NCI-H774 (cell line): ENCODE measurements at regions not wholly inside any gene's neighbourhood (a gene's known extent, or its start where the extent isn't known, plus 50 kb on each side); places are given as distances from the start of the nearest gene placed in this dataset.

Experiments
- DNase-seq: peaks from one replicate; lab custom pipeline; 2025; lab: John Stamatoyannopoulos, UW

GRCh38 chr11:92317721-92318120 is 93.1 kb downstream of the FAT3 start:
- no peak for DNase-seq

DNA sequence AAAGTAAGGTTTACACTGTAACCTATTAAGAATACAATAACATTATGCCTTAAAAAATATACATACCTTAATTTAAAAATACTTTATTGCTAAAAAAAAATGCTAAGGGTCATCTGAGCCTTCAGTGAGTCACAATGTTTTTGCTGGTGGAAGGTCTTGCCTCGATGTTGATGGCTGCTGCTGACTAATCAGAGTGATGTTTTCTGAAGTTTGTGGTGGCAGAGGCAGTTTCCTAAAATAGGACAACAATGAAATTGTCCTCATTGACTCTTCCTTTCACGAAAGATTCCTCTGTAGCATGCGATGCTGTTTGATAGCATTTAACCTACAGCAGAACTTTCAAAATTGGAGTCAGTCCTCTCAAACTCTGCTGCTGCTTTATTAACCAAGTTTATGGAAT is 97.6 kb downstream of the FAT3 start:
- DNase-seq: no peak

- DNase-seq: no peak
Observed at GRCh38 chr11:92324890-92325289, 100.3 kb downstream of the FAT3 start.

- no peak for DNase-seq
Observed at GRCh38 chr11:92325416-92325815, 100.8 kb downstream of the FAT3 start.

DNA sequence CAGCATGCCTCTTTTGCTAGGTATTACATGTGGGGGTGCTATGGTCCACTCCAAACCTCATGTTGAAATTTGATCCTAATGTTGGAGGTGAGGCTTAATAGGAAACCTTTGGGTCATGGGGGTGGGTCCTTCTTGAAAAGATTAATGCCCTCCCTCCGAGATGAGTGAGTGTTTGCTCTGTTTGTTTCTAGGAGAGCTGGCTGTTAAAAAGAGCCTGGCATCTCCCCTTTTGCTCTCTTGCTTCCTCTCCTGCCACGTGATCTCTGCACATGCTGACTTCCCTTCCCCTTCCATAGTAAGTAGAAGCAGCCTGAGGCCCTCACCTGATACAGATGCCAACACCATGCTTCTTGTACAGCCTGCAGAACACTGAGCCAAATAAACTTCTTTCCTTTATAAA is 104.5 kb downstream of the FAT3 start:
- DNase-seq: no peak

- no peak for DNase-seq
Observed at GRCh38 chr11:92329646-92330045, 105.0 kb downstream of the FAT3 start.

DNA sequence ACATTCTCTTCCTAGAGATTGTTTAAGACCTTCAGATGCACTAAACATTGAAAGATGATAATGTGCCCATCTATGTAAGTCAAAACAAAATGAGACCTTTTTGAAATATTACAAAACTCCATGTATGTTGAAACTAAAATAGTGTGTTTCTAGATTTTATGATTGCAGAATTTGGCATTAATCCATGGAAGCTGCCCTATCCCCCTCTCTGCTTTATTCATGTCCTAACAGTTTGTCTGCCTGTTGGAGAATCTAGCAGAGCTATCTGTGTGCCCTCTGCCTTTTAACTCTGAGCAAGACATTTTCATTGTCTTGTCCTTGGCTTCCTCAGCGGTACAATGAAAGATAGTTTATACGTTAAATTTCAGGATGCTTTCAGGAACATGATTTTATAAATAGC is 105.5 kb downstream of the FAT3 start:
- DNase-seq: no peak

- DNase-seq: no peak
Observed at GRCh38 chr11:92332986-92333385, 108.4 kb downstream of the FAT3 start.

DNA sequence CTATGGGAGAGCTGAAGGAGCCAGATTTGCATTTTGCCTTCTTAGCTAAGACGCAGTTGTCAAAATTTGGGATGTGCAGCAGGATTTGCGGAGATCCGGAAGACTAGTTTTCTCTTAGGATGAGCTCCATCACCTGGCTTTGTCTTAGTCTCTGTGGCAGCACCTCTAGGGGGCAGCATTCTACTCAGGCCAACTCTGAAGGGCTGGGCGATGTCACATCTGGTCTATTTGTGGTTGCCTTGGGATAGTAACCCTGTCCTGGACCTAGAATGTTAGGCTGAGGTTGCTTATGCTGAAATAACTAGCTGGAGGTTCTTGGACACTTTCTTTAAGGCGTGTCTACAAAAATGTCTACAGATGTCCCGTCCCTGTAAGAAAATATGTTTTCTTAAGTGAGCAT is 116.2 kb downstream of the FAT3 start:
- DNase-seq: no peak

GRCh38 chr11:92342034-92342720 is 117.6 kb downstream of the FAT3 start:
- DNase-seq: no peak

DNA sequence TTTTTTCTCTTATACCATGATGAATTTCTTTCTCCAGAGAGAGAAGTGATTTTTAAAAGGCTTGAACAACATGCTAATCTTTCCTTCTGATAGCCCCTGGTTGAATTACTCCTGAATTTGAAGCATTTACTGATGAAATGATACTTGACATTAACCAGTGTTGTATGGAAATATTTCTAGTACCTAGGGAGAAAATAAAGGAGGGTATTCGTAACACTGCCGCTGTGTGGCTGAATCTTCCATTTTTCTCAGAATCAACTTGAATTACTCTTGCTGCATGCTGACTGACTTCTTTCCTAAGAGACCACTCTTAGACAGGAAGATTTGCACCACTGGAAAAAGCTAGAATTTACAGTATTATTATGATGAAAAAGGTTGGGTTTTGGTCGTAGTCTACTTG is 118.3 kb downstream of the FAT3 start:
- no peak for DNase-seq

- DNase-seq: no peak
Observed at GRCh38 chr11:92346220-92346619, 121.6 kb downstream of the FAT3 start.

- DNase-seq: no peak
Observed at GRCh38 chr11:92347454-92347853, 122.8 kb downstream of the FAT3 start.

DNA sequence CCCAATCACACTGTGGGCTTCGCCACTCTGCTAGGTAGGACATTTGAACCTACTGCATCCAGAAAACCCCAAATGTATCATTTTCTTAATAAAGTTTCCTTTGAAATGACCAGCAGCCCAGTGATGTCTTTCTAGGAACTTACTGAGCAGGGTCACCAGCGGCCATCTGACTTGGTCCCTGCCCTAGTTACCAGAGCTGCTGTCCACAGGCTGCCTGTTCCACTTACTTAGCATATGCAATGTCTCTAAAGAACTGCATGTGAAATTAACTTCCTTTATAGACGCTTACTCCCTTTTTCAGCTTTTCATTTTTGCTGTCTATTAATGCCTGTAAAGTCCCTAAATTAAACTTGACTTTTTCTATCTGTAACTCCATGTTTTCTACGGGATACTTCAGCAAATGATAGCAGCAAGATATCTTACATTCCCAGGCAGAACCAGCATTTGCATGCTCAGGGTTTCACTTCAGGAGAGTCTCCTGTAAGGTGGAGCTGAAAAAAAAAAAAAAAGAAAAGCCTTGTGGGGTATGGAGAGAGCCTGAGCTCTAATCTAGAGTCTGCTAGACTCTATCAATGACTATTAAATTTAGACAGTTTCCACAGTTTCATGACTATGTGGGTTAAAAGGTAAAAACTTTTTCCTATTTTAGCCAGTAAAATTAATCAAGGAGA is 125.0 kb downstream of the FAT3 start:
- DNase-seq: no peak

DNA sequence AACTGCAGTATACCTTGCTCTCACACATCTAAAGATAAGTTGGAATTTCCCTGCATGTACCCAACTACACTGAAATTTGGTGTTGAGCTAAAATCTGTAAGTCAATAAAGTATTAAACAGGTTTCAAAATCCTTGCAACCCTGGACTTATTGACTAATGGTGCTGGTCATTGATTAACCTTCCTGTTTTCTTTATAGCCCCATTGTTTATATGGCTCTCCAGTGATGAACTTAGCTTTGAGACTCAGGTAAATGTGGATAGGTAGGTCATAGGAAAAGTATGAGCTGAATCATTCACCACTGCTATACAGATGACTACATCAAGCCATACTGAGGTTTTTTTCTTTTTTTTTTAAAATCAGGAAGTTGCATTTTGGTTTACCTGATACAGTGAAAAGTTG is 132.7 kb downstream of the FAT3 start:
- no peak for DNase-seq

GRCh38 chr11:92357841-92358240 is 133.2 kb downstream of the FAT3 start:
- no peak for DNase-seq

DNA sequence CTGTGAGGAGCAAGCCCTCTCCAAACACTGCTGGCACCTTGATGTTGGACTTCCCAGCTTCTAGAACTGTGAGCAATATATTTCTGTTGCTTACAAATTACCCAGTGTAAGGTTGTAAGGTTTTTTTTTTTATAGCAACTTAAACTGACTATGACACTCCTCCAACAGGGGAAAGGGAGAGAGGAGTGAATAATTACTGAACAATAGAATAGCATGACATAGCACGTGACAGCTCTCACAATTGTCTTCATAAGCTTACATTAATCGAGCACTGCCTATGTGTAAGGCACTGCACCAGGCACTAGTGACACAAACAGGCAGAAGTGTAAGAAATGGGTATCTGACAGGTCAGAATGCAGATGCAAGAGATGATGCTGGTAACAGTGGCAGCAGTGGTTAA is 136.9 kb downstream of the FAT3 start:
- no peak for DNase-seq

DNA sequence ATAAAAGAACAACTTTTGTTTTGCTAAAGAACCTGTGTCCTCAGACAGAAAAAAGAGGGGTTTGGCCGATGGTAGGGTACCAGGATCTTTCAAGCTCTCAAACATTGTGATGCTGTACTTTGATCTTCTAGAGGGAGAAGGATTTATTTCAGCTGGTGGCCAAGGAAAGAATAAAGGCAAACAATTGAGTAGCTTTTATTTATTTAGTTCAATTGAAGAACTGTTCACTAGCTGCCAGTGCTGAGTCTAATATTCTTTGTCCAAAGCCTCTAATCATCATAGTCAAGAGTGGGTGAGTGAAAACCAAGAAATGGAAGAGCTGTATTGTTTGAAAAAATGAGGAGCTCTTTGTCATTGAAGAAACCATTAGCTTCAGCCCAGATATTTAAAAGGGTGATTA is 138.4 kb downstream of the FAT3 start:
- peak; percentile 7 for DNase-seq

DNA sequence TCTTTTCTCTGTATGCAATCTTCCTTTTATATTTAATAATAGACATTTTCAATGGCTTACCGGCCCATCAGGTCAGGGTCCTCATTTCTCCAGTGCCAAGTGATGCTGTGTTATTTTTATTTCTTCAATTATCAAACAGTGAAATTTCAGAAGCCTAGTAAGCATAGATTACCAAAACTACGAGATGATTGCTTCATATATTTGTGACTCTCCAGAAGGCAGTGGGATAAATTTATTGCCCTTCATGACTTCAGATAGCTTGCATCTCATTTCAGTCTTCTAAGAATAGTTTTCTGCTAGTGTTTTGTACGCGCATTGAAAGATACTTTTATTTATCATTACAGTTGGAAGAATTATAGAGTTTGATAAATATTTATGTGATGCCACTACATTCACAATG is 139.6 kb downstream of the FAT3 start:
- DNase-seq: no peak

DNA sequence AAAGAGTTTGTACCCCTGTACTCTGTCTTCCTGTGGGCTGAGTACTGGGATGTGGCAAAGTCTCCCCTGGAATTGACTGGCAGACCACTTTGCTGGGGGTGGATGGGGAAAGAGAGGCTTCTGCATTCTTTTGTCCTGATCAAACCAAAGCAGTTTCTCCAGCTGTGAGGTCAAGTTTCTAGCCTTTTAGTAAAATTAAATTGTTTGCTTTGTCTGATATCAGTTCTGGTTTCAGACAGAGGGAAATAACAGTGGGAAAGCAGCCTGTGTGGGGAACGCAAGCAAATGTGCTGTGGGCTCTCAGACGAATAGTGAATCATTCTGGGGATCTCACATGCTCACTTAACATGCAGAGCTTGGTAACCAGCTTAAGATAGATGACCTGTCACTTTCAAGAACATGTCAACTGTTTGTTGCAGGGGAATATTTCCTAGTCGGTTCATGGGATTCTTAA is 151.6 kb downstream of the FAT3 start:
- no peak for DNase-seq

- no peak for DNase-seq
Observed at GRCh38 chr11:92376680-92377079, 152.1 kb downstream of the FAT3 start.

DNA sequence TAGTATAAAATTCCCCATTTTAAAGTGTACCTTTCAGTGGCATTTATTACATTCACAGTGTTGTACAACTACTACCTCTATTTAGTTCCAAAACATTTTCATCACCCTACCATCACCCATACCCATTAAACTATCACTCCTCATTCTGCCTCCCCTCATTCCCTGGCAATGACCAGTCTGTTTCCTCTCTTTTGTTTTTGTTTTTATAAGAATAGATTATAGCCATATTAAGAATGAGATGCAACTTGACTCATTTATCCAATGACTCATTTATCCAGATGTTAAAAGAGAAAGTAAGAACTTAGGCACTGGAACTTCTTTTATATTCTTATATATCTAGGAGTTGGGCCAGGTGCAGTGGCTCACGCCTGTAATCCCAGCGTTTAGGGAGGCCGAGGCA is 156.3 kb downstream of the FAT3 start:
- no peak for DNase-seq

DNA sequence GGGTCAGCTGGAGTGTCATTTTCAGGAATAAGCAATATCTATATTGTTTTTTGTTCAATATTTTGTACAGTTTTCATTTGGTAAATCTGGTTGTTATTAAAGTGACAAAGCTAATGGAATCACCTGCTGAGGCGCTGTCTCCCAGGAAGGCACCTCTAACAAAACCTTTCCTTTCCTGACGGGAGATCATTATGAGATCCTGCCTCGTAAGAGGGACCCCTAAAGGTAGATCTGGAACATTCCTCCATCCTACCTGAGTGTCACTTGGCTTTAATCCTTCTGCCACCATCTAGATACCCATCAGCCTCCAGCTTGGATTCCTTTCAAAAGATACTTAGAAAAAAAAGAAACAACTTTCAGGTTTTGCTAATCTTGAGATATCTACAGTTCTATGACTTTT is 157.7 kb downstream of the FAT3 start:
- no peak for DNase-seq

GRCh38 chr11:92383430-92383829 is 158.8 kb downstream of the FAT3 start:
- no peak for DNase-seq
